ENCODE measurements at regions not wholly inside any gene's neighbourhood (a gene's known extent, or its start where the extent isn't known, plus 50 kb on each side); places are given as distances from the start of the nearest gene placed in this dataset.
"Not testable (repeated sequence)": the region's sequence is repeated elsewhere in the genome, so short reads cannot be mapped to it uniquely, and the experiment has no call there.

- DNase-seq: no peak
Measured at GRCh38 chr7:37549076-37549931, 100.6 kb upstream of the ELMO1 start.

DNA sequence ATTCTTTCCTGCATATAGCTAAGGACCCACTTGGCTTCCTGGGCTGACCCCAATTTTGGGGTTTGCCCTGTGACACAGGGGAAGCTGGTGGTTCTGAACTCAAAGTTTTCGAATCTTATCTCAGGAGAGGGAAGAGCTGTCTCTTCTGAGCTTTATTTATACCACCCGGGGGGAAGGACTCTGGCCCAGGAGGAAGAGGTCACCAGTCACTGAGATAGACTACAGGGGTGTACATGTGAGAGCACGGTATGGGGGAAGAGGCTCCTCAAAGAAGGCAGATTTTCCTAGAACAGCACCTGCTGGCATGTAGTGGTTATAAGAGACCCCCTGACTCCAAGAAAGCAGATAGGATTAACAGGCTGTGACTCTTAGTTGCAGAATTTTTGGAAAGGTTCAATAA, 101.8 kb upstream of the ELMO1 start:
- no peak for DNase-seq

DNA sequence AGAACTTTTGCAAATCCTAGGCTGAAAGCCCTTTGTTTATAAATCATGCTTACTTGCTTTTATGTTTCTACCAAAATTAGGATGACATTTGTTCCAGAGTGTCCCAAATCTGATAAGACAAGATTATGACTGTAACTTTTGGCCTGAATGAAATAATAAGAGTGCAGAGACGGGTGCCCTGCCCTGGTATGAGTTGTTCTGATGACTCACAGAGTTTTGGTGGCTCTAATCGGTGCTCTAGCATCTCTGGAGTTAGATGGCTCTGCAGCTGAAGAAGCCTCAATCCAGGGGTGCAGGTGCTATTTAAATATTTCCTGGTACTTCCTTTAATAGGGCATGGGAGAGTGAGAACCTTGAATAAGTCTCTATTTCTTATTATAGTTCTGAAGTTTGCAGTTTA, 102.2 kb upstream of the ELMO1 start:
- no peak for DNase-seq

- no peak for DNase-seq
Measured at GRCh38 chr7:37552030-37552429, 103.4 kb upstream of the ELMO1 start.

- not testable (repeated sequence) for DNase-seq
Measured at GRCh38 chr7:37552439-37552838, 103.8 kb upstream of the ELMO1 start.

DNA sequence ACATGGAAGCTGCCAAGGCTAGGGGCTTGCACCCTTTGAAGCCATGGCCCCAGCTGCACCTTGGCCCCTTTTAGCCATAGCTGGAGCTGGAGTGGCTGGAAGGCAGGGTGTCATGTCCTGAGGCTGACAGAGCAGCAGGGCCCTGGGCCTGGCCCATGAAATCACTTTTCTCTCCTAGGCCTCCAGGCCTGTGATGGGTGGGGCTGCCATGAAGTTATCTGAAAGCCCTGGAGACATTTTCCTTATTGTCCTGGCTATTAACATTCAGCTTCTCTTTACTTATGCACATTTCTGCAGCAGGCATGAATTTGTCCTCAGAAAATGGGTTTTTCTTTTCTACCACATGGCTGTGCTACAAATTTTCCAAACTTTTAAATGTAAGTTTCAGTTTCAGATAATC, 106.9 kb upstream of the ELMO1 start:
- DNase-seq: no peak

- DNase-seq: no peak
Measured at GRCh38 chr7:37557571-37558209, 109.0 kb upstream of the ELMO1 start.

GRCh38 chr7:37558320-37559096, 109.8 kb upstream of the ELMO1 start:
- no peak for DNase-seq

- no peak for DNase-seq
Measured at GRCh38 chr7:37570145-37570544, 113.4 kb upstream of the GPR141 start.

DNA sequence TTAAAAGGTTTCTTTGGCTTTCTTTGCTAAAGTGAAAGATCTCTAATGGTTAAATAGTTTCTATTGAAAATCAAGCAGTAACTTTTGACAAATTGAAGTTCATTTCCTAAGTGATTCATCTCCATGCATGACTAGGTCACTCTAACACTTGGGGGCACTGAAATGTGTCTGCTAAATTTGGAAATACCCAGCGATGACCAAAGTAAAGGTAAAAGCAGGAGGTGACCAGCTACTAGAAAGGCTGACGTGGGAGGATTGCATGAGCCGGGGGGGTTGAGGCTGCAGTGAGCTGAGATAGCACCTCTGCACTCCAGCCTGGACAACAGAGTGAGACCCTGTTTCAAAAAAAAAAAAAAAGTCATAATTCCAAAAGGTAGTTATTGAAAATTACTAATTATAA, 111.8 kb upstream of the GPR141 start:
- no peak for DNase-seq

DNA sequence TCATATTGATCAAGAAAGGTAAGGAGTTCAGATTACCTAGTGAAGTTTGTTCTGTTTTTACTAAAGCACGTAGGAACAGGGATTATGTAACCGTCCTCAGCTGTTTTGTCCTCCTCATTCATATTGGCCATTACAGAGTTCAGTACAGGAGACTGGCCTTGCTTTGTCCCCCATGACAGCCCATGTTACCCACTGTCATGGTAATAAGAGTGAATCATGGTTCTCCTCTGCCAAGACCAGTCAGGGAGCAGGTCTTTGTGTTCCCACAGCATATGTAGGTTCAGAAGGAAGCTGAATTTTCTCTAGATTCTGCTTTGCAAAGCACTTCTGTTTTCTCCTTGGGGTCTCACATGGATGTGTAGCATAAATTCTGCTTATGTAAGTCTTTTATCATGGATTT, 106.2 kb upstream of the GPR141 start:
- no peak for DNase-seq

- DNase-seq: no peak
Measured at GRCh38 chr7:37577901-37578300, 105.7 kb upstream of the GPR141 start.

DNA sequence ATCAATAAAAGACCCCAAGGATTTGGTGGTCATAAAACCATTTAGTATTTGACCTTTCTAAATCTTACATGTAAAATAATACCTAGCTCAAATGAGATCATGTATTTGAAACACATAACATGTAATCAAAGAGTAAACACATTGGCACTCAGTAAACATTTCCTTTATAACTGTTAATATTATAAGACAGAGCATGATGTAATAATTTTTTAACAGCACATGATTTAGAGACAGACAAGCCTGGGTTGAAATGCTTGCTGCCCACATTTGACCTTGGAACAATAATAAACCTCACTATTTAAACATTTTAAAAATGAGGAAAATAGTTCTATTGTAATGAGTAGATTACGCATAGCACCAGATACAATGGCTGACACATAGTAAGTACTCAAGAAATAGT, 105.2 kb upstream of the GPR141 start:
- DNase-seq: no peak

DNA sequence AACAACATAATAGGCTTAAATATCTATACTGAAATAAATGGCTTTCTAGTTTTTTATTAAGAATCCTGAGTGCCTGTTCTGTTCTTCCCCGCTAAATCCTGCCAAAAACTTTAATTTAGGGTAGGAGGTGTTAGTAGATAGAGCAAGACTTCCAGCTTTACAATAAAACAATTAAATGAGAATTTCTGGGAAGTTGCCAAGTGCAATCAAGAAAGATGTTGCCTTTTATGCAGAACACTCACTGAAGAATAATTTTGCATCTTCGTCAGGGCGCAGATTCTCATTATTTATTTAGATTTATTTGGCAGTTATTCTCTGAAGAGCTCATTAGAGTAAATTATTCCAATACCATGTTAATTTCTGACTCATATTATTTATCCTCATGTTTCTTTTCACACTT, 103.2 kb upstream of the GPR141 start:
- no peak for DNase-seq

GRCh38 chr7:37584651-37585463, 98.7 kb upstream of the GPR141 start:
- DNase-seq: not testable (repeated sequence)

GRCh38 chr7:37590824-37591223, 92.7 kb upstream of the GPR141 start:
- no peak for DNase-seq

DNA sequence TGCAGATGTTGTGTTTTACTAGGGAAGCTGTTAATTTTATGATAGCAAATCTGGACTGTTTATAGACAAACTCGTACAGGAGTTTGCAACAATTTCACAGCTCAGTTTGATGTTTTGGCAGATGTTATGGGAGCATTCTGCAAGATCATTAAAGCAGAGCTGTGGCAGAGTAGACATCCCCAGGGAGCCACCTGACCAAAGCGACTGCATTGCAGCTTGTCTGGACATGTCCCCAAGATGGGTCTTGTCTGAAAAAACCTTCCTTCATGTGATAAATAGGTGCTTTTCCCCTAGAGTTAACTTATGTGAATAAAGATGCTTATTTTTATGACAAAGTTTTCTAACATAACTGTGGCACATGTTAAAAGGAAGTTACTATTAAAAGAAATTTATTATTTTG, 91.2 kb upstream of the GPR141 start:
- no peak for DNase-seq

DNA sequence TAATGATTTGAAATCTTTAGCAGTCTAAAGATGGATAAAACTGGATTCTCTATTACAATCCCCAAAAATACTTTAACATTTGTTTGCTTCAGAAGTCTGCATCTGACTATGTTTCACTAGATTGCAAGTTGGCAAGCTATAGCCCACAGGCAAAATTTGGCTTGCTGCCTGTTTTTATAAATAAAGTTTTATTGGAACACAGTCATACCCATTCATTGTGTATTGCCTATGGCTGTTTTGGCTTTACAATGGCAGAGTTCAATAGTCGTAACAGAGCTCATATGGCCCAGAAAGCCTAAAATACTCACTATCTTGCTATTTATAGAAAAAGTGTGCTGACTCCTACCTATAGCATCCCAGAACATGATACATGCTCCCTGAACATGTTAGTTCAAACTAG, 89.0 kb upstream of the GPR141 start:
- no peak for DNase-seq

- no peak for DNase-seq
Measured at GRCh38 chr7:37598824-37599223, 84.7 kb upstream of the GPR141 start.

DNA sequence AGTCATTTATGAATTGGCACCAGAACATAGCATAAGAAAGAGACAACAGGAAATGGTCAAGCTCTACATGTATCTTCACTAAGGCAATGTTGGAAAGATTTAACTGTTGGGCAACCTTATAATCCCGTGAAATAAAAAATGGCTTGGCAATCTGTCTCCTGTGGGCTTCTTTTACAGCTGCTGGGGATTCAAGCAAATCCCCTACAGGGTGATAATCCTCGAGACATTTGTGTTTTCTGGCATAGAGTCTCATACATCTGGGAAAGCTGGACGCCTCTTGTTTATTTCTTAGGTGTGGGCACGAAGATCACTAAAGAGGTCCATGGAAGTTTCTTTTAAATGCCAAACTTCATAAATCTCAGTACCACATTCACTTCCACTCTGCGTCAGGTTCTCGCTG, 82.2 kb upstream of the GPR141 start:
- DNase-seq: no peak

DNA sequence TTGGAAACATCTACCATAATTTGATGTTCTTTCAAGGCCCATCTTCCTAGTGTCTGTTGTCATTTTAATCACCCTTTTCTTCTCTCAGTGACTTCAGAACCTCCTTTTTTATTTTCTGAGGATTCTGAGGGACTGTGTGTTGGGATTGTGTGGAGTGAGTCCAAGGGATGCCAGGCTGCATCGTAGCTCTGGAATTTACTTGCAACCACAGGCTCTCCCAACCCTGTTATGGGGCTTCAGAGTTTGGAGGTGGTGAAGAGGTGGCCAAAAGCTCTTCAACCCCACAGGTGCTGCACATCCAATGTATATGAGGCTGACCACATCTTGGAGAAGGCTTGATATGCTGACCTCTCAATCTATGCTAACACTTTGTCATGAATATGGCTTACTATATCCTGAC, 79.5 kb upstream of the GPR141 start:
- no peak for DNase-seq

GRCh38 chr7:37617406-37617805, 66.2 kb upstream of the GPR141 start:
- not testable (repeated sequence) for DNase-seq

DNA sequence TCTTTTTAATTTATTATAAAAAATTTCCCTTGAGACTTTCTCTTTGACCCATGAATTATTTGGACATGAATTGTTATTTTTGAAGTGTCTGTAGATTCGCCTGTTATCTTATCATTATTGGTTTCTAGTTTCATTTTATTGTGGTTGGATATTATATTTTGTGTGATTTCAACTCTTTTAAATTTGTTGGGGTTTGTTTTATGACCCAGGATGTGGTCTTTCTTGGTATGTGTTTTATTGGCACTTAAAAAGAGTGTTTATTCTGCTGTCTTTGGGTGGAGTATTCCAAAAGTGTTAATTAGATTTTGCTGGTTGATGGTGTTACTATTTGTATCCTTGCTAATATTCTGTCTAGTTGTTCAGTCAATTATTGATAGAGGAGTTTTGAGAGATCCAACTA, 50.5 kb upstream of the GPR141 start:
- DNase-seq: no peak

Measured in CD4-positive, alpha-beta T cell treated with Interleukin-17A for 4 hours (primary cell).